ENCODE measurements at regions not wholly inside any gene's neighbourhood (a gene's known extent, or its start where the extent isn't known, plus 50 kb on each side); places are given as distances from the start of the nearest gene placed in this dataset.

DNA sequence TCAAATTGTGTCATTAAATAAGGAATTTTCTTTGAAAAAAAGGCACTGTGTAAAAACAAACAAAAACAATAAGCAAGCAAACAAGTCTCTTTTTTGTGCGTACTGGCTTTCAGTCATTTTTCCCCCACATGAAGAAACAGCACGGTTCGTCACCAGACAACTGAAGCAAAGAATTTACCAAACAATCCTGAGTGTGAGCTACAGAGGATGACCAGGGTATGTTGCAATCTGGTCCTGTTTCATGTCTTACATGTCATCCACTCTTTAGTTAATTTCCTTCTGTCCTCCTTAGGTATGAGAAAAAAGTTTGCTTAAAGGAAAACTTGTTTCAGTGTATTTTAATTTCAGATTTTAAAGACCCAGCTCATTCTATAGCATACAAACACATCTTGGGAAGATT is 1080.7 kb upstream of the NUDT12 start:
- Histone ChIP-seq H2AFZ (ENCODE audit: insufficient read depth, low read depth, low read length, poor library complexity, severe bottlenecking) (no peak overlapping the region), H3K4me3 (ENCODE audit: control extremely low read depth in 1 of 5, extremely low read depth in 1 of 5, insufficient read depth in 1 of 5, low read depth in 2 of 5, low read length in 4 of 5) (no peak overlapping the region), H3K79me2 (ENCODE audit: control insufficient read depth, insufficient read depth, low read length) (no peaks in the 10 kb centered on the region), H3K27me3 (replicated peaks in 1 of 4; ENCODE audit: control extremely low read depth in 1 of 4, control insufficient read depth in 3 of 4, insufficient read depth in 4 of 4, low read length in 3 of 4) (no peaks in the 10 kb centered on the region), H3K4me1 (ENCODE audit: control insufficient read depth in 2 of 2, insufficient read depth in 2 of 2, low read length in 2 of 2) (no peaks in the 10 kb centered on the region), H3K9ac (ENCODE audit: low read length) (no peak overlapping the region), H3K4me2 (replicated peaks; ENCODE audit: low read depth, low read length, poor library complexity, severe bottlenecking) (no peak overlapping the region), H4K20me1 (ENCODE audit: control insufficient read depth, insufficient read depth, low read length, poor library complexity, severe bottlenecking) (no peaks in the 10 kb centered on the region), H3K27ac (ENCODE audit: low read length in 2 of 2) (no peak overlapping the region), H3K9me3 (ENCODE audit: control extremely low read depth in 1 of 3, control insufficient read depth in 2 of 3, insufficient read depth in 1 of 3, low read length in 2 of 3) (no peaks in the 10 kb centered on the region), H3K36me3 (replicated peaks in 1 of 2; ENCODE audit: control extremely low read depth in 1 of 2, control insufficient read depth in 1 of 2, extremely low read depth in 1 of 2, insufficient read depth in 2 of 2, low read length in 1 of 2) (no peaks in the 10 kb centered on the region)
- ChIA-PET CTCF (no interaction called here), POLR2A (no interaction called here)
- H3K9me3 Mint-ChIP-seq (ENCODE audit: insufficient read depth): no peaks in the 10 kb centered on the region
- H3K27me3 Mint-ChIP-seq: no peaks in the 10 kb centered on the region
- intact Hi-C loops (cut with micrococcal nuclease): no loop called here
- no peak overlapping the region for H3K27ac Mint-ChIP-seq
- no peaks in the 10 kb centered on the region for H3K4me1 Mint-ChIP-seq
- no peak for ATAC-seq (ENCODE audit: low read depth)
- DNase-seq: no peak
- TF ChIP-seq EZH2 (IDR thresholded peaks at IDR 0.05; ENCODE audit: borderline replicate concordance, insufficient read depth, low read depth, low read length, poor library complexity, severe bottlenecking): no peak
- TF ChIP-seq, protein P1, sequence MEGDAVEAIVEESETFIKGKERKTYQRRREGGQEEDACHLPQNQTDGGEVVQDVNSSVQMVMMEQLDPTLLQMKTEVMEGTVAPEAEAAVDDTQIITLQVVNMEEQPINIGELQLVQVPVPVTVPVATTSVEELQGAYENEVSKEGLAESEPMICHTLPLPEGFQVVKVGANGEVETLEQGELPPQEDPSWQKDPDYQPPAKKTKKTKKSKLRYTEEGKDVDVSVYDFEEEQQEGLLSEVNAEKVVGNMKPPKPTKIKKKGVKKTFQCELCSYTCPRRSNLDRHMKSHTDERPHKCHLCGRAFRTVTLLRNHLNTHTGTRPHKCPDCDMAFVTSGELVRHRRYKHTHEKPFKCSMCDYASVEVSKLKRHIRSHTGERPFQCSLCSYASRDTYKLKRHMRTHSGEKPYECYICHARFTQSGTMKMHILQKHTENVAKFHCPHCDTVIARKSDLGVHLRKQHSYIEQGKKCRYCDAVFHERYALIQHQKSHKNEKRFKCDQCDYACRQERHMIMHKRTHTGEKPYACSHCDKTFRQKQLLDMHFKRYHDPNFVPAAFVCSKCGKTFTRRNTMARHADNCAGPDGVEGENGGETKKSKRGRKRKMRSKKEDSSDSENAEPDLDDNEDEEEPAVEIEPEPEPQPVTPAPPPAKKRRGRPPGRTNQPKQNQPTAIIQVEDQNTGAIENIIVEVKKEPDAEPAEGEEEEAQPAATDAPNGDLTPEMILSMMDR (IDR thresholded peaks at IDR 0.05): no peak
- H3K4me3 Mint-ChIP-seq: no peak overlapping the region
- WGBS (ENCODE audit: insufficient coverage): 85% methylated on average over 3 of the region's 3 CpGs

GRCh38 chr5:104635227-104635626 is 1072.6 kb upstream of the NUDT12 start:
- CTCF ChIA-PET: no interaction called here

More at GRCh38 chr5:104635227-104635626, 1072.6 kb upstream of the NUDT12 start:
- Histone ChIP-seq H3K79me2 (ENCODE audit: control insufficient read depth, insufficient read depth, low read length) (no peaks in the 10 kb centered on the region), H3K27ac (ENCODE audit: low read length in 2 of 2) (no peak overlapping the region), H3K4me1 (ENCODE audit: control insufficient read depth in 2 of 2, insufficient read depth in 2 of 2, low read length in 2 of 2) (no peaks in the 10 kb centered on the region), H3K4me2 (replicated peaks; ENCODE audit: low read depth, low read length, poor library complexity, severe bottlenecking) (no peak overlapping the region), H4K20me1 (ENCODE audit: control insufficient read depth, insufficient read depth, low read length, poor library complexity, severe bottlenecking) (no peaks in the 10 kb centered on the region), H3K9ac (ENCODE audit: low read length) (no peak overlapping the region), H3K9me3 (ENCODE audit: control extremely low read depth in 1 of 3, control insufficient read depth in 2 of 3, insufficient read depth in 1 of 3, low read length in 2 of 3) (no peaks in the 10 kb centered on the region), H3K4me3 (ENCODE audit: control extremely low read depth in 1 of 5, extremely low read depth in 1 of 5, insufficient read depth in 1 of 5, low read depth in 2 of 5, low read length in 4 of 5) (no peak overlapping the region), H3K27me3 (replicated peaks in 1 of 4; ENCODE audit: control extremely low read depth in 1 of 4, control insufficient read depth in 3 of 4, insufficient read depth in 4 of 4, low read length in 3 of 4) (no peaks in the 10 kb centered on the region), H2AFZ (ENCODE audit: insufficient read depth, low read depth, low read length, poor library complexity, severe bottlenecking) (no peak overlapping the region), H3K36me3 (replicated peaks in 1 of 2; ENCODE audit: control extremely low read depth in 1 of 2, control insufficient read depth in 1 of 2, extremely low read depth in 1 of 2, insufficient read depth in 2 of 2, low read length in 1 of 2) (no peaks in the 10 kb centered on the region)
- H3K27ac Mint-ChIP-seq: no peak overlapping the region
- no peaks in the 10 kb centered on the region for H3K4me1 Mint-ChIP-seq
- DNase-seq (no peak), ATAC-seq (ENCODE audit: low read depth) (no peak)
- POLR2A ChIA-PET: no interaction called here
- no CpG with 5 or more reads among the region's 3 CpGs for WGBS (ENCODE audit: insufficient coverage)
- no peak overlapping the region for H3K4me3 Mint-ChIP-seq
- intact Hi-C loops (cut with micrococcal nuclease): no loop called here
- no peak for TF ChIP-seq EZH2 (IDR thresholded peaks at IDR 0.05; ENCODE audit: borderline replicate concordance, insufficient read depth, low read depth, low read length, poor library complexity, severe bottlenecking)
- TF ChIP-seq, protein P1 (IDR thresholded peaks at IDR 0.05): no peak
- H3K27me3 Mint-ChIP-seq: no peaks in the 10 kb centered on the region
- H3K9me3 Mint-ChIP-seq (ENCODE audit: insufficient read depth): no peaks in the 10 kb centered on the region
